ENCODE measurements at regions not wholly inside any gene's neighbourhood (a gene's known extent, or its start where the extent isn't known, plus 50 kb on each side); places are given as distances from the start of the nearest gene placed in this dataset.
A peak's percentile ranks its signal among the peaks of the same experiment; 100 is the strongest.

DNA sequence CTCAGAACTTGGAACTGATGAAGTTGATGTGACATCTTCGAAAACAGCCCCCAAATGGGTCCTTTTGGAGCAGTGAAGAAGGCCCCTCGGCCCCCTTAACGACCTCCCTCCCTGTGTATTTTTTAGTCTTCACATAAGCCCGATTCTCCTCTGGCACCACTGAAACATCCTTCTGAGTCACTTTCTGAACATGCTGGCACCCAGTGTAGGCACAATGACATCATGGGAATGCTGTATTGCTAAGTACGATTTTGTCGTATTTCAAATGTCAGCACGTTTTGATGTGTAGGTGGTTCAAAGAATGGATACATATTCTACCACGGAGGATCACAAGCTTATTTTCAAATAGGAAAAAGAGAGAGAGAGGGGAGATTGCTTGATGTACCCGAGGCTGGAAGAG, 111.7 kb upstream of the RIOK3 start:
- H3K4me3 ChIP-seq: no peak overlapping the region
- H3K27ac ChIP-seq: peak overlapping the region in 11 of 21 experiments; percentile 9 to 60 (median 43)

DNA sequence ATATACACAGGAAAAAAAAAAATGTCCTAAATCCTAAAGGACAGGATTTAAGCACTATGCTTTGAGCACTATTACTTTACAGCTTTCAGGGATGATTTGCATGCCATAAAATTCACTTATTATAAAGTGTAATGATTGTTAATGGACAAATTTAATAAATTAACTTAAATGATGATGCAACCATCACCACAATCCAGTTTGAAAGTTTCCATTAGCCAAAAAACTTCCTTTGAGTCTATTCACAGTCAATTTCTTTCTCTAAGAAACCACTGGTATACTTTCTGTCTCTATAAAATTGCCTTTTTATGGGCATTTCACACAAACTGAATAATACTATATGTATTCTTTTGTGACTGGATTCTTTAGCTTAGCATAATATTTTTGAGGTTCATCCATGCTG, 111.1 kb upstream of the RIOK3 start:
- no peak overlapping the region for H3K4me3 ChIP-seq
- H3K27ac ChIP-seq: peak overlapping the region in 1 of 21 experiments; percentile 51

DNA sequence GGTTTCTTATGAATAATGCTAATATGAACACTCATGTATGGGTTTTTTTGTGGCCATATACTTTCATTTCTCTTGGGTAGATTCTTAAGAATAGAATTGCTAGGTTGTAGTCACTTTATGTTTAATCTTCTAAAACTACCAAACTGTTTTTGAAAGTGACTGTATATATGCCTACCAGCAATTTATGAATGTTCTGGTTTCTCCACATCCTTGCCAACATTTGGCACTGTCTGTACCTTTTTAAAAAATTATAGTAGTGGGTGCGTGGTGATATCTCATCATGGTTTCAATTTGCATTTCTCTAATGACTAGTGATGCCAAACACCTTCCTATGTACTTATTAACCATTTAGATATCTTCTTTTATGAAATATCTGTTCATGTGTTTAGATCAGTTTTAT, 110.6 kb upstream of the RIOK3 start:
- no peak overlapping the region for H3K27ac ChIP-seq

DNA sequence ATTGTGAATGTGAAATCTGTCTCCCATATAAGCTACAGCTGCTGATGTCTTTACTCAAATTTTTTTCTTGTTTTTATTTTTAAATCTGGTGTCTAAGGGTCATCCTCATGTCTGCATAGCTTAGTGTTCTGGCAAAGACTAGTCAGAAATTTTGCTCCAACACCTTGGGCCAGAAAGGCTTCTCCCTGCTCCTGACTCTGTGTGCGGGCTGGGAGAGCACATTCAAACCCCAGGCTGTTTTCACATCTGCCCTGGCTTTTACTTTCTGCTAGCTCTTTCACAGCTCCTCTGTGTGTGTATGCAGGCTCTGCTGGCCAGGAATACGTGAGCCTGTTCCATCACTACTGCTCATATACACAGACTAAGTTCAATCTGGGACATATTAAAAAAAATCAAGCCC, 102.9 kb upstream of the RIOK3 start:
- Histone ChIP-seq H3K4me3 (no peak overlapping the region), H3K27ac (peak overlapping the region in 1 of 21 experiments; percentile 30)

More for the DNA sequence above, 110.6 kb upstream of the RIOK3 start:
- no peak overlapping the region for H3K4me3 ChIP-seq

DNA sequence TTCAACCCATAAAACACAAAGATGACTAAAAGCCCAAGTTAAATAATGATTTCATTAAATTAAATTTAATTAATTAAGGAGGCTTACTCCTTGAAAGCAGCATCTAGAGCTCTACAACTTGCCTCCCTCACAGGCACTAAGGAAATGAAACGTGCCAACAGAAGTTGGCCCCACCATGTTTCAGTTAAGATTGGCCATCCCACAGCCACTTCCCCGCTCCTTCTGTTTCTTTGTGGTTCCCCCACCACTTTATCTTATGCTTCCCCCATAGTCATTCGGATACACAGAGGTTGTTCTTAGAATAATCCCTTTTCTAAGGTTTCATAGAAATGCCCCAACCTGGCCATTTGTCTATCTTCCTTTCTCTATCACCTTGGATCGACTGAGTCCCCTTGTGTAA, 101.6 kb upstream of the RIOK3 start:
- Histone ChIP-seq H3K4me3 (no peak overlapping the region), H3K27ac (no peak overlapping the region)

DNA sequence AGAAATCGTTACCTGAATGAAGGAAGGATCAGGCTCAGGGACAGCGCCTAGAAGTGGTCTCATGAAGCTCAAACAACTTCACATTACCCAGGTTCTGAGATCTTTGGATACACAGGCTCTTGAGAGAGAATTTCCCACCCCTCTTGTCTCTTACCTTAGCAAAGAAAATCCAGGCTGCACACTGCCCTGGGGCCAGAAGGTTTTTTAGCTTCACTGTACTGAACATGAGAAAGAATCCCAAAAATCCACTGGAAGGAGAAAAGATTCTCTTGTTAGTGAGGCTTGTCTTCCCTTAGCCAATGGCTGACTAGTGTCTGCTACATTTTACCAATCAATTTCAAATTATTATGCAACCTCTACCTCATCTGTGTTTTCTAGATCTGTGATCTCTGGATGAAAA, 101.0 kb upstream of the RIOK3 start:
- H3K4me3 ChIP-seq: no peak overlapping the region

DNA sequence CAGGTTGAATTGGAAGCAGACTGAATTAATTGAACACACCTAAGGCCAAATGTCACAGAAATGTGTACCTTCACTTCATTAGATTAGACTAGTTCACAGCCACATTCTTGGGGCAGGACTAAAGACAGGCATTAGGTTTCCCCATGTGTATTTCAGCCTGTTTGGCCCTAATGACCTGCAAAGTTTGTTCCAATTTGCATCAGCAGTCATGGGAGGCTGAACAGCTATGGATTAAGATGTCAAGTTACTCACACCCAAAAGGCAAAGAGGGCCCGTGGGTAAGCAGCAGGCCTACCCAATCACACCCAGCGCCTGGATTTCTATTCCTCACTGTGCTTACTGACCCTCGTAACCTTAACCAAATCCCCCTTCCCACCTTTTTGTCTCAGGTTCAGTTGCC, 99.6 kb upstream of the RIOK3 start:
- Histone ChIP-seq H3K27ac (no peak overlapping the region), H3K4me3 (no peak overlapping the region)

More for the DNA sequence above, 101.0 kb upstream of the RIOK3 start:
- H3K27ac ChIP-seq: no peak overlapping the region

DNA sequence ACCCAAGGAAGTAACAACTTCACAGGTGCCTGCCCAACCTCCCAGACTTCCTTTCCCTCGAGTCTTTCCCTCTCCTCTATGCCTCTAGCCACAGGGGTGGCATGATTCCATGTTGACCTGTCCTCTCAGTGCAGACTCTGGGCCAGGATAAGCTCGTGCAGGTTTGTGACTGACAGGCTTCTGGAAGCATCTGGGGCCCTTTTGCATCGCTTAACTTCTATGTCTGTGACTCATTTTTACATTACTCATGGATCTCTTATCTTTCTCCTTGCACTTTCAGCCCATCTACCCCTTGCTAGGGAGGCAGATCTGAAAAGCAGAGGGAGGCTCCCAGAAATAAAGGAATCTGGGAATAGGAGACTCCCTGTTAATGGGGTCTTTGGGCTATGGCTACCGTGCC, 98.5 kb upstream of the RIOK3 start:
- H3K27ac ChIP-seq: no peak overlapping the region

DNA sequence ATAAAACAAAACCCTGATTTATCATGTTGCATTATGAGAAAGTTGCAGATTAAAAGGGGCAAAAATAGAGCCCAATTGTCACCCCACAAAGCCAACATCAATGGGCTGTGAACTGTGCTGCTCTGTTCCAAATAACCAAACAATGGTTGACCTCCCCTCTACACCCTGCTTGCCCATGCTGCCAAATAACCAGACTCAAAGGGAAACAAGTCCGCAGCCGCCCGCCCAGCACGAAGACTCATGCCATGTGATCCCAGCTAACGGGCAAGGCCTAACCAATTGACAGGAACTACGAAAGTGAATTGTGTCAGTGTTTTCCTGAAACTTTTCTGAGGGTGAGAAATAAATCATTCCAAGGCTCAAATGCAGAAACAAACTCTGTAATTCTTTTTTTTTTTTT, 97.9 kb upstream of the RIOK3 start:
- no peak overlapping the region for H3K4me3 ChIP-seq
- no peak overlapping the region for H3K27ac ChIP-seq

More for the DNA sequence above, 98.5 kb upstream of the RIOK3 start:
- no peak overlapping the region for H3K4me3 ChIP-seq

DNA sequence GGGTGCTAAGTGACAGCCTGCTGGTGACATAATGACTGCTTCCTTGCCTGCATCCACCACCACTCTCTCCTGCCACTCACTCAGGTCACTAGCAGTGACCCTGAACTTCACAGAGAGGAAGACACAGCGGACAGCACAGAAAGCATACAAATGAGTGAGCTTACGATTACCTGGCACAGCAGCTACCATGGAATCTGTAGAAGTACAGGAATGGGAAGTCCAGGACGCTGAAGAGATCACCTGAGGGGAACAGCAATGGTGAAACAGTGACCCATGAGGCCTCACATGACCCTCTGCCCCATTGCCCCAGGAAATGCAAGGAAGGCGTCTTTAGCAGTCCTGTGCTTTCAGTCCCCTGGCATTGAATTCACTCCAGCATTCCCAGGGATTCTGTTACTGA, 96.7 kb upstream of the RIOK3 start:
- peak overlapping the region in 9 of 21 experiments; percentile 18 to 61 (median 37) for H3K27ac ChIP-seq

DNA sequence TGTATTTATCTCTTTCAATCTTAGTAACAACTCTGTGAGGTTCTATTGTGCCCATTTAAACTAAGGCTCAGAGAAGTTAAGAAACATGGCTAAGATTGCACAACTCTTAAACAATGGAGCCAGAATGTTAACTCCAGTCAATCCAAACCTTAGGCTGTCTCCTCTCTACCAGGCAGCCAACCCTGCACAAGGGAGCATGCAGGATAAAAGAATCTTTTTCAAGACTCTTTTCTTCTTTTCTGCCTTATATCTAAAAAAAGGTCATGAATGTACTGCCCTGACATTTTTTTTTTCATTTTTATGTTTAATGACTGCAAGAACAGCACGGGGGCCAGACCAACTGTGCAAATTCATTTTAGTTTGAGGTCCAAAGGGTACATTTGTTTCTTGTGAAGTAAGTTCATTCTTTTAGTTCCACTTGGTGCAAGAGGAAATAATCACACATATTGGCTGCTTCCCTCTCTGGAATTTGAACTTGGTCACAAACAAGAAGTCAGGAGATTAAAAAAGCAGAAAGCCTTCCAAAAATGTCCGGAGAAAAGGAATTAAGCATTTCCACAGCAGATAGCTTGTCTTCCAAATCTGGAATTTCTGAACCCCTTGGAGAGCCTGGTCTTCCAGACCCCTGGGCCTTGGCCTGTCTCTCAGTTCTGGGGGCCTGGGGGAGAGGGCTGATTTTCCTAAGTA, 96.0 kb upstream of the RIOK3 start:
- H3K4me3 ChIP-seq: no peak overlapping the region
- H3K27ac ChIP-seq: peak overlapping the region in 9 of 21 experiments; percentile 5 to 75 (median 48)

More for the DNA sequence above, 96.7 kb upstream of the RIOK3 start:
- H3K4me3 ChIP-seq: no peak overlapping the region

DNA sequence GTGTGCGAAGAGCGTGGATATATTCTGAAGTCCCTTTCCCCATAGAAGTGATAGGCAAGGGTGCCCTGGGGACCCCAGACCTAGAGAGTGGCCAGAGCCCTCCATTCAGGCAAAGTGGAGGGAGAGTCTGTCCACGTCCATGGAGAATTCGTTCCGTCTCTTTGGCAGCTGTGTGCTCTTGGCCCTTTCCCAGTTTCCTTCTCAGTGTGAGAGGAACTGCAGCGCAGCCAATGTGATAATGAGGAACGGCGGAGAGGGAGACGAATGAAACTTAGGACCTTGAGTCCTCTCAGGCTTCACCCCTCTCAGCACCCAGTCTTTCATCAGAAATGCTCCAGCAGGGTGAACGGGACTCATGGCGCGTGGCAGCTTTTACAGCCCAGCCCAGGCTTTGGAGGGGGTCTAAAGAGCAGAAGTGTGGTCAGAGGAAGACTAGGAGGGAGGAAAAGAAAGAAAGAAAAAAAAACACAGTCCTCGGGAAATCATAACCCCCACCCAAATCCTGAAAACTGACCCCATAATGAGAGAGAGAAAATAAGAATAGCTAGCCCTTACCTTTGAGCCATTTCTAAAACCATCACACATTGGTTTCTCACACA, 95.0 kb upstream of the RIOK3 start:
- Histone ChIP-seq H3K4me3 (no peak overlapping the region), H3K27ac (peak overlapping the region in 11 of 21 experiments; percentile 2 to 75 (median 37))

DNA sequence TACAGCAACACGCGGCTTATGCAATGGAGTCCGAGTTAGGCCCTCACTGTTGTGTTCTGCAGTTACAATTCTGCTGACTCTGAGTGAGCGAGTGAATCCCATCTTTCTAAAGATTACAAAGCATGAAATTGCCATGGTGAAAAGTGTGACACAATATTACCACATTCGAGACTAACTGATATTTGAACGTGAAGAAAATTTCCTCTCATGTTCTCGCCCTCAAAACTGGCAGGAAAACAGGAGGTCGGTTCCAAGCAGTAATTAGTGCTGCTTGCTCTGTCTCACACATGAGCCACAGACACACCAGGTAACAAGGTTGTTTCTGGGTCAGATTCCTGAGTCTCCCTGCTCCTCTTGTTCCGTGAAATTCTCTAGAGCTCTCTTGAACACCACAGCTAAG, 93.7 kb upstream of the RIOK3 start:
- no peak overlapping the region for H3K4me3 ChIP-seq
- no peak overlapping the region for H3K27ac ChIP-seq

DNA sequence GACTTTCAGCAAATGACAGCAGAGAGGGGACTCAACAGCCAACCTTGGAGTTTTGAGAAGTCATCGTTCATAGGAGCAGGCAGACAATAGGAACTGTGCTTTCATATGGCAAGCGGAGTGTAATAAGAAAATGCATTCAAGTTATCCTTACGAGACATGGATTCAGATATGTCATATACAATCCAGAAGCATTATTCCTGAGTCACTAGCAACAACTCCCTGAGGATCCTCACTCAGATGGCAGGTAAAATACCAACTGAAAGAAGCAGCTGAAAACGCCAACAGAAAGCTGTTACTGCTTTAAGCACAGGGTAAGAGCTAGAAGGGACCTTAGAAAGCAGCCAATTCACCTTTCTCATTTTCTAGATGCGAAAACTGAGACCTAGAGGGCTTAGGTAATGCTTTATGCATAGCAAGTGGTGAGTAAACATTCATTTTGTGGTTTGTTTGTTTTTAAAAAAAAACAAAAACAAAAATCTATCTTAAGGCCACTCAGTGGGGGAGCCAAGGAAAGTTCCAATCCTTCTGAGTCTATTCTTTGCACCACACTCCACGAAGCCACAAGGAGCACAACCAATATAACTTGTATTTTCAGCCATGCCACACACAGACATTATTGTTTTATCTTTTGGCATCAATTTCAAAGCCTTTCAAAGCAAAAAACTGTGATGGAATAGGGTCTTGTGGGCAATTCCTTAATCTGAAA, 89.1 kb upstream of the RIOK3 start:
- no peak overlapping the region for H3K27ac ChIP-seq
- no peak overlapping the region for H3K4me3 ChIP-seq

DNA sequence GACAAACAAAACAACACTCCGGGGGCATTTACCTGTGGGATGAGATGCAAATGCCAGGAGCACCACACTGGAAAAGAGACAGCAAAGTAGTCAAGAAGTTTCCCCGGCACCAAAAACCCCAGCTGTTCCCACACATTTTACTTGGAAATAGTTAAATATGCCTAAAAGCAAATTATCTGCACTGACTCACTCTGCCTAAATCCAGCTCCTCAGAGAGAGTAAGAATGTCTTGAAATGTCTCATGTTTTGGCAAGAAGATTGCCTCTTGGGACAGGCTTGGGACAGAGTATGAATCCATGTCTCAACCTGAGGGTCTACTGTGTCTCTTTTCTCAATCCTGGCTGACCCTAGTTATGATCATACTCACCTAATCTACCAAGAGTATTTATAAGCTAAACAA, 87.5 kb upstream of the RIOK3 start:
- H3K4me3 ChIP-seq: no peak overlapping the region
- H3K27ac ChIP-seq: peak overlapping the region in 2 of 21 experiments; percentile 21 to 70

DNA sequence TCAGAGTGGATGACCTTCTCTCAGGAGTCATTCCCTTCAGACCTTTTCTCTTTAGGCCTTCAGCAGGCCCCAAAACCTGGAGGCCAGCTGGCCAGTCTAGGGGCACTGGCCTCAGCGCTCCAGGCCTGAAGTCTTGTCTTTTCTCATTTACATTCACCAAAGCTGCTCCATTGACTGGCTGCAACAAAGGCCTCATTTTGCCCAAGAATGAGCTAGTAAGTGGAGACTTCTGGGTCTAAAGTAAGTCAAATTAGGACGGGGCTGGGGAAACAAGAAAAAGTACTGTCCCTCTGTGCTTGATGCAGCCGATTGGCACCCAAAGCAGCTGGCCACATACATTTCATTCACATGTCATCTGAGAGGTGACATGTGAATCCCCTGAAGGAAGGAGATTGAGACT, 83.8 kb upstream of the RIOK3 start:
- no peak overlapping the region for H3K27ac ChIP-seq
- H3K4me3 ChIP-seq: no peak overlapping the region

DNA sequence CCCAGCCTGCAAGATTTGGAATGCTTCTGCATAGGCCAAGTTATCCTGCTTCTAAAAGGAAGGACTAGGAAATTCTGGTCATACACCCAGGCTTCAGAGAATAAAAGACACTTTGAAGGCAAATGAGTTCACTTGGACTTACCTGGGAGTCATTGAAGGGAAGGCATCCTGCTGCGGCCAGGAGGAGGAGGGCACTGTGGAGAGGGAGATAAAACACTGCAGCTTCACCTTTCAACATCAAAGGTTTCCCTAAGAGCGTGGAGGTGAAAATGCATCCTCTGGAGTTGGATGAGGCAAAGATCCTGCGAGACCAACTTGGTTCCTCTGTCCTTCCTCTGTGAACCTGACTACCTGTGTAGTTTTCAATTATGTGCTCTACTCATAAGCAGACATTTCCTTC, 79.5 kb upstream of the RIOK3 start:
- H3K4me3 ChIP-seq: no peak overlapping the region
- no peak overlapping the region for H3K27ac ChIP-seq

DNA sequence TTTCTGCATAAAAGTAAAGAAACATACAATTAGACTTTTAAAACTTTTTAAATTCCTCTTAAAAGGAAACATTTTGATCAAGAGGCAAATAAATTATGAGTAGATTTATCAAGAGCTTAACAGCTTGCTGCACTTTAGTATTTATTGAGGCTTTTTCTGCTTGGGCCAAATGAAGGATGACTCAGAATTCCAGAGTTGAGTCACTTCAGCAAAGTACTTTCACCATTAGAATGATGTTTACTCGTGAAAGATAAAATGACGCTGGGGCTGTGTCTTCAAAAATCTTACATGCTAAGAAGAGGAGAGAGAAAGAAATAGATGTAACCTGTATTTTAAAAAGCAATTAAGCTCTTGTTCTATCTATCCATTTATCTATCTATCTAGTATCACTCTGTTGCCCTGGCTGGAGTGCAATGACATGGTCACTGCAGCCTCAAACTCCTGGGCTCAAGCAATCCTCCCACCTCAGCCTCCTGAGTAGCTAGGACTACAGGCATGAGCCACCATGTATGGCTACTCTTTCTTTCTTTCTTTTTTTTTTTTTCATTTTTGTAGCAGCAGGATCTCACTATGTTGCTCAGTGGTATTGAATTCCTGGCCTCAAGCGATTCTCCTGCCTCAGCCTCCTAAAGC, 75.3 kb upstream of the RIOK3 start:
- Histone ChIP-seq H3K4me3 (no peak overlapping the region), H3K27ac (peak overlapping the region in 12 of 21 experiments; percentile 4 to 71 (median 49))

DNA sequence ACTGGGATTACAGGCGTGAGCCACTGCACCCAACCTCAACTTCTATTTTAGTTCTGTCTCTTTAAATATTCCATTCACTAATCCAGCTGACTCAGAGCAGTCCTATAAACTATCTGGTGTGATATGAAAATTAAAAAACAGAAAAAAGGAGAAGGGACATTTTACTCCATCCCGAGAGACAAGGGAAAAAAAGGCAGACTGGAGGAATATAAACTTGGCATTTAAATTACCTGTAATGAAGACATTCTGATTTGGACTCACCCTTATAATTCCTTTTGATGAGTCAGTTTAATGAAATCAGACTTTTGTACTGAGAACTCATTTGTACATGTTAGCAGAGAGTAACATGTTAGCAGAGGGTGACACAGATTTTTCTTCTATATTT, 74.8 kb upstream of the RIOK3 start:
- Histone ChIP-seq H3K4me3 (no peak overlapping the region), H3K27ac (peak overlapping the region in 12 of 21 experiments; percentile 4 to 71 (median 49))

DNA sequence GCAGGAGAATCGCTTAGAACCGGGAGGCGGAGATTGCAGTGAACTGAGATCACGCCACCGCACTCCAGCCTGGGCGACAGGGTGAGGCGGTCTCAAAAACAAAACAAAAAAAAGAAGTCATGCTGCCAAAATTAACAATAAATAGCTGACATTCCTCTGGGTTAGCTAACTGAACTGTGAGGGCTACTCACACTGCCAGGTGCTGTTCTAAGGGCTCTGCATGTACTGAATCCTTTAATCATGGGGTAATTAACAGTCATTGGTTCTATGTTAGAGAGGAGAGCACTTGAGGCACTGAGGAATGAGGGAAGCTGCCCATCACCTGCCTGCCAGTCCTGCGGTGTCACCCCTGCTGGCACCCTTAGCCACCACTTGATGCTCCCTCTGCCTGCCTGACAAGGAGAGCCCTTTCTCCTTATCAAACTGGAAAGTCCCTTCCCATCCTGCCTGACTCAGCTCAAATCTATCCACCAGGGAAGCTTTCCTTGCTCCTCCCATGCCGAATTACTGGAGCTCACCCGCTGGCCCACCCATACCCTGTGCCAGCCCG, 73.0 kb upstream of the RIOK3 start:
- H3K27ac ChIP-seq: no peak overlapping the region

More for the DNA sequence above, 73.0 kb upstream of the RIOK3 start:
- H3K4me3 ChIP-seq: no peak overlapping the region

Measured in skin epidermis (tissue), 12 donors.